ENCODE measurements at regions not wholly inside any gene's neighbourhood (a gene's known extent, or its start where the extent isn't known, plus 50 kb on each side); places are given as distances from the start of the nearest gene placed in this dataset.
A peak's percentile ranks its signal among the peaks of the same experiment; 100 is the strongest.
"Not testable (repeated sequence)": the region's sequence is repeated elsewhere in the genome, so short reads cannot be mapped to it uniquely, and the experiment has no call there.

DNA sequence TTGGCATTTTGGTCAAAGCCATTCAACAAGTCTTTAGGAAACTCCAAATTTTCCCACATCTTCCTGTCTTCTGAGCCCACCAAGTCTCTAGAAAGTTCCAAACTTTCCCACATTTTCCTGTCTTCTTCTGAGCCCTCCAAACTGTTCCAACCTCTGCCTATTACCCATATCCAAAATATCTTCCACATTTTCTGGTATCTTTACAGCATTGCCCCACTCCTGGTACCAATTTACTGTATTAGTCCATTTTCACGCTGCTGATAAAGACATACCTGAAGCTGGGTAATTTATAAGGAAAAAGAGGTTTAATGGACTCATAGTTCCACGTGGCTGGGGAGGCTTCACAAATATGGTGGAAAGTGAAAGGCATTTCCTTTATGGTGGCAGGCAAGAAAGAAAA, 56.1 kb upstream of the GABRA3 start:
- not testable (repeated sequence) for DNase-seq (ENCODE audit: low read depth)

DNA sequence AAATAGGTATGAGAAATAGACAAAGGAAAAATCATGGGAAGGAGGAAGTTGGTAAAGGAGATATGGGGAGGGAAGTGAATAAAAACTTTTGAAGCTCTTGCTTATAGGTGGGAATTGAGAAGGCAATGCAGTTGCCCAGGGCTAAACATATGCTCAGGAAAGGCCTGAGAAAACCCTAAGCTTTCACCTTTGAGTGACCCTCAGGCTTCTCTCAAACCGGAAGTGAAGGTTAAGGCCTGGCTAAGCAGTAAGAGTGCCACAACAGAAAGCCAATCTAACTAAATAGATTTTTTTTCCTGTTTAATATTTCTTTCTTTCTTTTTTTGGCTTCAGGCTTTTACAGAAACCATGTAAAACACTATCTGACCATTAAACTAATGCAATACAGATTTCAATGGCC, 69.5 kb upstream of the GABRA3 start:
- no peak for DNase-seq (ENCODE audit: low read depth)

DNA sequence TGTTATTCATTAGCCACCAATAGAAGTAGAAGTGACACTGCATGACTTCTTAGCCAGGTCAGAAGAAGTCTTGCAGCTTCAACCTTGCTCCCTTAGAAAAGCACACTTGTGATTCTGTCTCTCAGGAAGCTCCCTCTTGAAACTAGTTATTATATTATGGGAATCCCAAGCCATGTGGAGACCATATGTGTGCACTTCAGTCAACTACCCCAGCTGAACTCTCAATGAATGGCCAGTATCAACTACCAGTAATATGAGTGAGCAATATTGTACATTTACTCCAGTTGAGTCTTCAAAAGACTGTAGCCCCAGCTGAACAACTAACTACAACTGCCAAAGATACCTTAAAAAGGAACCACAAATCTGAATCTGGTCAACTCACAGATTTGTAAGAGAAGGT, 77.1 kb upstream of the GABRA3 start:
- DNase-seq (ENCODE audit: low read depth): no peak

DNA sequence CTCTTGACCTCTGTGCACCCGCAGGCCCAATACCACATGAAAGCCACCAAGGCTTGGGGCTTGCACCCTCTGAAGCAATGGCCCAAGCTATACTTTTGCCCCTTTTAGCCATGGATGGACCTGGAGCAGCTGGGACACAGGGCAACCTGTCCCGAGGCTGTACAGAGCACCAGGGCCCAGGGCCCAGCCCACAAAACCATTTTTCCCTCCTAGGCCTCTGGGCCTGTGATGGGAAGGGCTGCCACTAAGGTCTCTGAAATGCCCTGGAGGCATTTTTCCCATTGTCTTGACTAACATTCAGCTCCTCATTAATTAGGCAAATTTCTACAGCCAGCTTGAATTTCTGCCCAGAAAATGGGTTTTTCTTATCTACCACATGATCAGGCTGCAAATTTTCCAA, 79.9 kb upstream of the GABRA3 start:
- DNase-seq (ENCODE audit: low read depth): no peak

DNA sequence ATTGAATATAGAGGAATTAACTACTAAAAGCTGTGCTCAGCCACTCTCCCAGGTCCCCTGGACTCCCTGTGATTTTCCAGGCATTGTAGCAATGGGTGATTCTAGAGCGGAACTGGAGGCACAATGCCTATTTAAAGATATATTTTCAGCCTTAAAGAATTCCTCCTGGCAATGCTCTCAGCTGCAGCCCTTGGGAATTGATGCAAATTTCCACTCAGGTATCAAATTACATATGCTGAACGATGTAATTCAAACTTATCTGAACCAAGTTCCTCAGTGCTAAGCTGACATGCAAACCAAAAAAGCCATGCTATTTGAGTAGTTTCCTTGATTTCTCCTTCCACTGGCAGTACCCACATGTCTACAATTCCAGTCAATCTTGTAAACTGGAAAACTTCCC, 86.3 kb upstream of the GABRA3 start:
- DNase-seq (ENCODE audit: low read depth): peak; percentile 9

DNA sequence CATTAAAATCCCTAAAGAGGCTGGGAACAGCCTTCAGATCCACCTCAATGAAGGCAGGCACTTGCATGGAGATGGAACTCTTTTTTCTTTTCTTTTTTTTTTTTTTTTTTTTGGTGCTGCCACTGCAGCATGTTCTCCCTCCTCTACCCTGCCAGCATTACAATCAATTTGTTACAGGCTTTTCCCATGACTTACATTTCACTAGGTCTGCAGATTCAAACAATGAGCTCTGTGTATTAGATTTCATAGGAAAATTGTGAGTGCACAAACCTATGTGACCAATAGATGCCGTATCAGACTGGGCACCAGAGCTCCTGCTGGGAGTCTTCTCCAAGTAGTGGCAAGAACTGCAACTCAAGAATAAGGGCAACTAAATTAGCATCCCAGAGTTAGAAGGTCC, 63.8 kb upstream of the GABRQ start:
- no peak for DNase-seq (ENCODE audit: low read depth)

DNA sequence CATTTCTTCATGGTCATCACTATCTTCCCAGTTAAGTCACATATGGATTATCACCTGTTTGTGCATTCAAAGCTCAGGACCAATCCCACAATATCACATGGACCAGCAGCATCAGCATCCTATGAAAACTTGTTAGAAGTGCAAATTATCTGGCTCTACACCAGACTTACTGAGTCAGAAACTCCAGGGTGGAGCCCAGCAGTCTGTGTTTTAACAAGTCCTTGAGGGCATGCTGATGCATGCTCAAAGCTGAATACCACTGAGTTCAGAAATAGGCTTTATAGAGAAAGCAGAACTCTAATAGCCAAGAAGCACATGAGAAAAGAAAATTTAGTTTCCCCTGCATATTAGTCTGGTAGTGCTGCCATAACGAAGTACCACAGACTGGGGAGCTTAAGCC, 62.4 kb upstream of the GABRQ start:
- DNase-seq (ENCODE audit: low read depth): peak; percentile 53

DNA sequence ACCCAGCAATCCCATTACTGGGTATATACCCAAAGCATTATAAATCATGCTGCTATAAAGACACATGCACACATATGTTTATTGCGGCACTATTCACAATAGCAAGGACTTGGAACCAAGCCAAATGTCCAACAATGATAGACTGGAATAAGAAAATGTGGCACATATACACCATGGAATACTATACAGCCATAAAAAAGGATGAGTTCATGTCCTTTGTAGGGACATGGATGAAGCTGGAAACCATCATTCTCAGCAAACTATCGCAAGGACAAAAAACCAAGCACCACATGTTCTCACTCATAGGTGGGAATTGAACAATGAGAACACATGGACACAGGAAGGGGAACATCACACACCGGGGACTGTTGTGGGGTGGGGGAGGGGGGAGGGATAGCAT, 50.2 kb upstream of the GABRQ start:
- DNase-seq (ENCODE audit: low read depth): not testable (repeated sequence)
